ENCODE measurements at regions not wholly inside any gene's neighbourhood (a gene's known extent, or its start where the extent isn't known, plus 50 kb on each side); places are given as distances from the start of the nearest gene placed in this dataset.

- Histone ChIP-seq H3K4me2 (ENCODE audit: low read length) (no peak overlapping the region), H3K4me3 (replicated peaks in 1 of 2; ENCODE audit: low read depth in 1 of 2, low read length in 2 of 2) (no peak overlapping the region), H3K27me3 (ENCODE audit: insufficient read depth, low read length) (no peaks in the 10 kb centered on the region), H3K9ac (ENCODE audit: low read length) (no peak overlapping the region), H3K9me2 (ENCODE audit: insufficient read depth) (no peaks in the 10 kb centered on the region), H4K20me1 (ENCODE audit: insufficient read depth) (no peaks in the 10 kb centered on the region), H2AFZ (ENCODE audit: low read depth, low read length, poor library complexity, severe bottlenecking) (no peak overlapping the region), H3K79me2 (ENCODE audit: insufficient read depth, low read length) (no peaks in the 10 kb centered on the region), H3K4me1 (ENCODE audit: control insufficient read depth in 1 of 2, insufficient read depth in 2 of 2, low read length in 2 of 2) (no peaks in the 10 kb centered on the region), H3K9me3 (ENCODE audit: control insufficient read depth in 1 of 2, insufficient read depth in 1 of 2, low read depth in 1 of 2, low read length in 2 of 2) (peaks cover 9 to 10% of the 10 kb centered on the region in 2 experiments; a peak in 3 of 4 replicates), H3K36me3 (ENCODE audit: control insufficient read depth in 1 of 2, insufficient read depth in 2 of 2, low read length in 2 of 2) (no peaks in the 10 kb centered on the region), H3K27ac (ENCODE audit: low read depth, low read length) (no peak overlapping the region)
- no TSS peak for BruUV-seq (replicated peaks)
- ChIA-PET CTCF (no interaction called here), POLR2A (no interaction called here), RAD21 (ENCODE audit: low non-redundant PET in 1 of 2, low total read pairs in 2 of 2, uncharacterized antibody in 2 of 2, unreplicated experiment in 2 of 2) (no interaction called here)
- TF ChIP-seq MAX (IDR thresholded peaks at IDR 0.05): no peak
- no peak for TF ChIP-seq ELF1 (IDR thresholded peaks at IDR 0.05; ENCODE audit: borderline replicate concordance, low read depth)
- no peak for TF ChIP-seq TCF7L2 (IDR thresholded peaks at IDR 0.05; ENCODE audit: borderline replicate concordance, extremely low read depth, insufficient read depth, insufficient read length)
- no peak for TF ChIP-seq FOSL1 (IDR thresholded peaks at IDR 0.05; ENCODE audit: low read depth)
- TF ChIP-seq CEBPB (IDR thresholded peaks at IDR 0.05; ENCODE audit: low read depth): no peak
- no peak for TF ChIP-seq EGR1 (IDR thresholded peaks at IDR 0.05; ENCODE audit: low read depth)
- TF ChIP-seq POLR2AphosphoS5 (IDR thresholded peaks at IDR 0.05; ENCODE audit: low read depth, low read length): no peak
- no peak for TF ChIP-seq CTCF (IDR thresholded peaks at IDR 0.05 in 2 of 3, conservative IDR thresholded peaks at IDR 0.05 in 1 of 3; ENCODE audit: borderline replicate concordance in 1 of 3, insufficient read depth in 1 of 3, low read depth in 2 of 3, low read length in 2 of 3)
- no peak for TF ChIP-seq CBX3 (IDR thresholded peaks at IDR 0.05; ENCODE audit: low read depth)
- no peak for TF ChIP-seq YY1 (IDR thresholded peaks at IDR 0.05; ENCODE audit: extremely low read depth, insufficient replicate concordance, low read depth, low read length)
- no peak for TF ChIP-seq EZH2 (IDR thresholded peaks at IDR 0.05)
- TF ChIP-seq ZBTB33 (IDR thresholded peaks at IDR 0.05; ENCODE audit: extremely low read depth, insufficient replicate concordance, low read length): no peak
- TF ChIP-seq ZFX (IDR thresholded peaks at IDR 0.05): no peak
- TF ChIP-seq ZNF274 (IDR thresholded peaks at IDR 0.05; ENCODE audit: low read depth, low read length): no peak
- TF ChIP-seq REST (IDR thresholded peaks at IDR 0.05; ENCODE audit: low read depth): no peak
- TF ChIP-seq SIN3A (IDR thresholded peaks at IDR 0.05; ENCODE audit: low read depth): no peak
- DNase-seq (ENCODE audit: low read depth, low spot score): no peak
- ATAC-seq: no peak
- intact Hi-C loops (cut with micrococcal nuclease): no loop called here
These were observed 409.2 kb downstream of the CDH7 start for GRCh38 chr18:66160007-66160406.

Measured in HCT116 (cell line).